Natural killer cell (primary cell): ENCODE measurements at regions not wholly inside any gene's neighbourhood (a gene's known extent, or its start where the extent isn't known, plus 50 kb on each side); places are given as distances from the start of the nearest gene placed in this dataset.

Experiments used
- ATAC-seq, 3 donors: fragments of 150-1000 bp in 2 of 3; fragments of 200-7000 bp in 1 of 3; cut with Tn5 transposase; 1 replicate in 1 of 3; 2 replicates in 2 of 3; pipeline ENCODE4 v1.10.0; 2021; ENCODE audit warnings: mild to moderate bottlenecking in 2 of 3, moderate library complexity in 2 of 3
- DNase-seq, 2 donors: peaks; one replicate each; pipeline versions ENCODE4 v3.0.0 to v3.0.0-alpha.2; 2013 to 2021; ENCODE audit warnings: mixed read lengths in 1 of 2
- H3K27ac ChIP-seq: one replicate; pipeline ENCODE4 v1.5.1; 2013; ENCODE audit warnings: mild to moderate bottlenecking, low read length
- H3K27me3 ChIP-seq: one replicate; pipeline ENCODE4 v1.6.1; 2013; ENCODE audit warnings: low read length; ENCODE audit not compliant: control insufficient read depth, insufficient read depth
- H3K36me3 ChIP-seq: one replicate; pipeline ENCODE4 v1.6.1; 2013; ENCODE audit warnings: low read length; ENCODE audit not compliant: control insufficient read depth, insufficient read depth
- H3K4me1 ChIP-seq: one replicate; pipeline ENCODE4 v1.6.1; 2013; ENCODE audit warnings: low read length; ENCODE audit not compliant: control insufficient read depth, insufficient read depth
- H3K4me3 ChIP-seq: one replicate; pipeline ENCODE4 v1.5.1; 2013; ENCODE audit warnings: low read length
- H3K9me3 ChIP-seq: one replicate; pipeline ENCODE4 v1.6.1; 2013; ENCODE audit warnings: low read length; ENCODE audit not compliant: control insufficient read depth, insufficient read depth
- H3K27ac Mint-ChIP-seq, 2 donors: one replicate each; pipeline ENCODE4 v1.8.0; 2022; ENCODE audit warnings: mild to moderate bottlenecking in 2 of 2, mixed read lengths in 2 of 2, moderate library complexity in 1 of 2
- H3K27me3 Mint-ChIP-seq, 2 donors: one replicate each; pipeline ENCODE4 v1.8.0; 2022; ENCODE audit warnings: low read depth in 2 of 2, mixed read lengths in 2 of 2
- H3K36me3 Mint-ChIP-seq: one replicate; pipeline ENCODE4 v1.8.0; 2022; ENCODE audit warnings: mixed read lengths
- H3K4me1 Mint-ChIP-seq, 2 donors: one replicate each; pipeline ENCODE4 v1.8.0; 2022; ENCODE audit warnings: mixed read lengths in 2 of 2
- H3K4me3 Mint-ChIP-seq: one replicate; pipeline ENCODE4 v1.8.0; 2022; ENCODE audit warnings: mild to moderate bottlenecking, moderate library complexity, mixed read lengths
- H3K9me3 Mint-ChIP-seq, 2 donors: one replicate each; pipeline ENCODE4 v1.8.0; 2022; ENCODE audit warnings: mixed read lengths in 2 of 2
- WGBS: methylation state at CpG from one replicate; pipeline ENCODE4 v1.1.7; 2013; ENCODE audit warnings: missing lambda C conversion rate; ENCODE audit not compliant: insufficient coverage; 5-methylcytosine and 5-hydroxymethylcytosine counted together
- intact Hi-C: fragments of 100-400 bp; cut with micrococcal nuclease; formaldehyde crosslinking; loops from one replicate; pipeline ENCODE4 v1.14.2; 2022
- TF ChIP-seq, protein P1 (sequence below): fragments of 200-600 bp; IDR thresholded peaks from one replicate; pipeline ENCODE4 v1.8.0; 2022; ENCODE audit warnings: antibody characterized with exemption

DNA sequence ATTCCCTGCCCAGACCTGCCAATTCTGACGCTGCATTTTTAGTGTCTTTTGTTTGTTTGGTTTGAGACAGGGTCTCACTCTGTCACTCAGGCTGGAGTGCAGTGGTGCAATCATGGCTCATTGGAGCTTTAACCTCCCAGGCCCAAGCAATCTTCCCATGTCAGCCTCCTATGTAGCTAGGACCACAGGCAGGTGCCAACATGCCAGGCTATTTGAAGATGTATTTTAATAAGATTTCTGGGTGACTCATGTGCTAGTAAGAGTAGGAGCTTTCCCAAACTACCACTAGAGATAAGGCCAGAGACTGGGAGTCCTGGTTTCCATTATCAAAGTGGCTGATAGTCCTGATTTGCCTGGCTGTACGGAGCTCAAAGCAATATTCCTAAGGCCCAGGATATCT lies 693.3 kb downstream of the MED13L start:
- 86% methylated on average over 2 of the region's 2 CpGs for WGBS
- Histone ChIP-seq H3K27me3 (no peaks in the 10 kb centered on the region), H3K9me3 (no peaks in the 10 kb centered on the region), H3K36me3 (no peaks in the 10 kb centered on the region), H3K4me3 (no peak overlapping the region), H3K27ac (no peak overlapping the region), H3K4me1 (no peaks in the 10 kb centered on the region)
- Mint-ChIP-seq H3K4me3 (no peak overlapping the region), H3K27ac (no peak overlapping the region), H3K36me3 (no peaks in the 10 kb centered on the region), H3K9me3 (peaks cover 0 to 4% of the 10 kb centered on the region in 2 donors), H3K4me1 (no peaks in the 10 kb centered on the region), H3K27me3 (peaks cover 0 to 10% of the 10 kb centered on the region in 2 donors)
- no peak for ATAC-seq
- TF ChIP-seq, protein P1, sequence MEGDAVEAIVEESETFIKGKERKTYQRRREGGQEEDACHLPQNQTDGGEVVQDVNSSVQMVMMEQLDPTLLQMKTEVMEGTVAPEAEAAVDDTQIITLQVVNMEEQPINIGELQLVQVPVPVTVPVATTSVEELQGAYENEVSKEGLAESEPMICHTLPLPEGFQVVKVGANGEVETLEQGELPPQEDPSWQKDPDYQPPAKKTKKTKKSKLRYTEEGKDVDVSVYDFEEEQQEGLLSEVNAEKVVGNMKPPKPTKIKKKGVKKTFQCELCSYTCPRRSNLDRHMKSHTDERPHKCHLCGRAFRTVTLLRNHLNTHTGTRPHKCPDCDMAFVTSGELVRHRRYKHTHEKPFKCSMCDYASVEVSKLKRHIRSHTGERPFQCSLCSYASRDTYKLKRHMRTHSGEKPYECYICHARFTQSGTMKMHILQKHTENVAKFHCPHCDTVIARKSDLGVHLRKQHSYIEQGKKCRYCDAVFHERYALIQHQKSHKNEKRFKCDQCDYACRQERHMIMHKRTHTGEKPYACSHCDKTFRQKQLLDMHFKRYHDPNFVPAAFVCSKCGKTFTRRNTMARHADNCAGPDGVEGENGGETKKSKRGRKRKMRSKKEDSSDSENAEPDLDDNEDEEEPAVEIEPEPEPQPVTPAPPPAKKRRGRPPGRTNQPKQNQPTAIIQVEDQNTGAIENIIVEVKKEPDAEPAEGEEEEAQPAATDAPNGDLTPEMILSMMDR = no peak
- no peak for DNase-seq
- intact Hi-C loops = no loop called here

DNA sequence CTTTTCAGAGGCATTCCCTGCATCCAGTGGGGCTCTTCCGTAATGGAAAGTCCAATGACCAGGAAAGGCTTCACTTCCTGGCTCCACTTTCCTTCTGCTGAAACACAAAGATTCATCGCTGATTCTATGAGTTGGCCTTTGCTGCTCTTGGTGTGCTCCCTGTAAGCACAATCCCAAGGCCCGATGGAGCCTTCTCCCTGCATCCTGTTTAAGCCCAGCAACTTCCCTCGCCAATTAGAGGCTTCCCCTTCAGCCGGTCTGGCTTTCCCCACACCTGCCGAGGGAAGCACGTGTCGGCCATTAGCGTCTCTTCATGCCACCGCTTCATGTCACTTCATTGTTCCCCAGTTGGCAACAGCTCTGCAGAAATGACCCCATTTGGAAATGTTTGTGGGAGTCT lies 693.9 kb downstream of the MED13L start:
- Mint-ChIP-seq H3K4me3 (no peak overlapping the region), H3K27ac (no peak overlapping the region)
- intact Hi-C loops = no loop called here

DNA sequence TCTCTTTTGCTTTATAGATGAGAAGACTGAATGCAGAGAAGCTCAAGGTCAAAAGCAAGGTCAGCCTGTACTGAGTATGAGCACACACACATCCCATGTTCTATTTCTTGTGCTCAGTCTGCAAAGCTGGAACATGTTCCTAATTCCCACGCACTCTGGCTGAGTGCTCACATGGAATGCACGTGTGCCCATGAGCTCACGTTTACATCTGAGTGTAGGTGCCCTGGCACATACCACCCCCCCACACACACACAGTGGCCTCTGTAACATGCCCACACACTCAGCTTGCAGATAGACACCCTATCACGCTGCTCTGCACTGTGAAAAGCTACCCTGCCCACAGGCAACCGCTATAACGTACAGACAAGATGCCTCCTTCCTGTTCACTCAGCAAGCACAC lies 700.1 kb downstream of the MED13L start:
- TF ChIP-seq, protein P1 = no peak
- 79% methylated on average over 6 of the region's 6 CpGs for WGBS
- no peak for DNase-seq
- H3K36me3 ChIP-seq = no peaks in the 10 kb centered on the region
- no peak overlapping the region for H3K4me3 ChIP-seq
- no peaks in the 10 kb centered on the region for H3K4me1 ChIP-seq
- Mint-ChIP-seq H3K27me3 (no peaks in the 10 kb centered on the region), H3K4me3 (no peak overlapping the region), H3K36me3 (no peaks in the 10 kb centered on the region), H3K27ac (no peak overlapping the region), H3K4me1 (no peaks in the 10 kb centered on the region), H3K9me3 (no peaks in the 10 kb centered on the region)
- no peaks in the 10 kb centered on the region for H3K27me3 ChIP-seq
- no peaks in the 10 kb centered on the region for H3K9me3 ChIP-seq
- no peak for ATAC-seq
- intact Hi-C loops = no loop called here
- no peak overlapping the region for H3K27ac ChIP-seq

More for the DNA sequence above, 693.9 kb downstream of the MED13L start:
- TF ChIP-seq, protein P1 = no peak
- 24% methylated on average over 10 of the region's 10 CpGs for WGBS
- no peaks in the 10 kb centered on the region for H3K4me1 ChIP-seq
- DNase-seq = no peak
- Mint-ChIP-seq H3K9me3 (peaks cover 0 to 4% of the 10 kb centered on the region in 2 donors), H3K4me1 (no peaks in the 10 kb centered on the region), H3K27me3 (peaks cover 0 to 10% of the 10 kb centered on the region in 2 donors), H3K36me3 (no peaks in the 10 kb centered on the region)
- no peak overlapping the region for H3K27ac ChIP-seq
- no peak overlapping the region for H3K4me3 ChIP-seq
- no peaks in the 10 kb centered on the region for H3K9me3 ChIP-seq
- H3K27me3 ChIP-seq = no peaks in the 10 kb centered on the region
- ATAC-seq = no peak
- H3K36me3 ChIP-seq = no peaks in the 10 kb centered on the region

DNA sequence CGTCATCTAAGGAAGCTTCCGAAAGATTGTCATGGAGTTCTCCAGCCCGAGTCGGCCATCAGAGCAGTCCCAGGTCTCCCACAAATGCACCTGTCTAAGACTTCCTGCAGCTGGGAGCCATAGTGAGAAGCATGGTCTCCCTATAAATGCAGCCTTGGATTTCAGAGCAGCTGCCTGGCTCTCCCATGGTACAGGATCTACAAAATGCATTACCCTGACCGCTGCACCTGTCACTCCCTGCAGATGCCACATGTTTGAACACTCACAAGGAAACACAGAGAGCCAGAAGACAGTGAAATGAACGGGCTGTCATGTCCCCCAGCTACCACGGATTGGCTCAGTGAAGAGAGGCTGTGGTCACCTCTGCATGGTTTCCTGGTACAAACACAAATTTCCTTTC lies 702.7 kb downstream of the MED13L start:
- ATAC-seq (no peak), DNase-seq (no peak)
- WGBS = 65% methylated on average over 7 of the region's 7 CpGs
- Histone ChIP-seq H3K4me1 (no peaks in the 10 kb centered on the region), H3K27me3 (no peaks in the 10 kb centered on the region), H3K4me3 (no peak overlapping the region), H3K36me3 (no peaks in the 10 kb centered on the region), H3K9me3 (no peaks in the 10 kb centered on the region), H3K27ac (no peak overlapping the region)
- no peaks in the 10 kb centered on the region for H3K36me3 Mint-ChIP-seq
- H3K4me1 Mint-ChIP-seq = no peaks in the 10 kb centered on the region
- TF ChIP-seq, protein P1 = no peak
- H3K9me3 Mint-ChIP-seq = peaks cover 3% of the 10 kb centered on the region in 2 donors
- H3K4me3 Mint-ChIP-seq = no peak overlapping the region
- H3K27me3 Mint-ChIP-seq = no peaks in the 10 kb centered on the region
- no peak overlapping the region for H3K27ac Mint-ChIP-seq
- intact Hi-C loops = no loop called here
